ENCODE measurements at regions not wholly inside any gene's neighbourhood (a gene's known extent, or its start where the extent isn't known, plus 50 kb on each side); places are given as distances from the start of the nearest gene placed in this dataset.

DNA sequence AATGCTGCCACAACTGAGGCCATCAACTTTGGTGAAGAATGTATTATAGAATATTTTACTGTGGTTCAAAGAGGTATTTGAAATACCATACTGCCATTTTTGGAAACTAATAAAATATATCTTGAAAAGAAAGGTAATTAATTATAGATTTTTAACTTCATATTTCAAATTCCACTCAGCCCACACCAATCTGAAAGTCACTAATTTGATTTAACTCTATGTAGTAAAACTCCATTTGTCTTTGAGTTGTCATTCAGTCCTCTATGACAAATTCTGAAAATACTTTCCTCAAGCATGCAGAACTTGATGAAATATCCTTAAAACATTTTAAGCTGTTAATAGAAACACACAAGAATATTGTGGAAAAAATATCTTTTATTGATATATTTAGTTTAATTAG, 1196.7 kb upstream of the CITED2 start:
- H3K9me3 ChIP-seq, result no peaks in the 10 kb centered on the region
- CTCF ChIA-PET, result no interaction called here
- Mint-ChIP-seq H3K9me3 (ENCODE audit: unreplicated experiment) (no peaks in the 10 kb centered on the region), H3K4me1 (ENCODE audit: low read depth, unreplicated experiment) (no peaks in the 10 kb centered on the region), H3K27ac (ENCODE audit: unreplicated experiment) (no peak overlapping the region), H3K36me3 (ENCODE audit: insufficient read depth, unreplicated experiment) (no peaks in the 10 kb centered on the region), H3K27me3 (ENCODE audit: insufficient read depth, unreplicated experiment) (no peaks in the 10 kb centered on the region), H3K4me3 (ENCODE audit: unreplicated experiment) (no peak overlapping the region)
- TF ChIP-seq, protein P1, sequence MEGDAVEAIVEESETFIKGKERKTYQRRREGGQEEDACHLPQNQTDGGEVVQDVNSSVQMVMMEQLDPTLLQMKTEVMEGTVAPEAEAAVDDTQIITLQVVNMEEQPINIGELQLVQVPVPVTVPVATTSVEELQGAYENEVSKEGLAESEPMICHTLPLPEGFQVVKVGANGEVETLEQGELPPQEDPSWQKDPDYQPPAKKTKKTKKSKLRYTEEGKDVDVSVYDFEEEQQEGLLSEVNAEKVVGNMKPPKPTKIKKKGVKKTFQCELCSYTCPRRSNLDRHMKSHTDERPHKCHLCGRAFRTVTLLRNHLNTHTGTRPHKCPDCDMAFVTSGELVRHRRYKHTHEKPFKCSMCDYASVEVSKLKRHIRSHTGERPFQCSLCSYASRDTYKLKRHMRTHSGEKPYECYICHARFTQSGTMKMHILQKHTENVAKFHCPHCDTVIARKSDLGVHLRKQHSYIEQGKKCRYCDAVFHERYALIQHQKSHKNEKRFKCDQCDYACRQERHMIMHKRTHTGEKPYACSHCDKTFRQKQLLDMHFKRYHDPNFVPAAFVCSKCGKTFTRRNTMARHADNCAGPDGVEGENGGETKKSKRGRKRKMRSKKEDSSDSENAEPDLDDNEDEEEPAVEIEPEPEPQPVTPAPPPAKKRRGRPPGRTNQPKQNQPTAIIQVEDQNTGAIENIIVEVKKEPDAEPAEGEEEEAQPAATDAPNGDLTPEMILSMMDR (IDR thresholded peaks at IDR 0.05; ENCODE audit: insufficient read depth in 1 of 2, low read depth in 1 of 2, low read length in 1 of 2, severe bottlenecking in 1 of 2, unreplicated experiment in 1 of 2), result no peak
- BruUV-seq (replicated peaks), result no TSS peak
- no peaks in the 10 kb centered on the region for H3K4me1 ChIP-seq
- no peaks in the 10 kb centered on the region for H3K27me3 ChIP-seq (replicated peaks; ENCODE audit: control insufficient read depth, insufficient read depth, low read length)
- POLR2A ChIA-PET, result no interaction called here
- no peaks in the 10 kb centered on the region for H3K36me3 ChIP-seq (ENCODE audit: control insufficient read depth, insufficient read depth, low read length)
- intact Hi-C loops (cut with micrococcal nuclease; ENCODE audit: unreplicated experiment), result no loop called here
- no peak for DNase-seq
- no peak overlapping the region for H3K4me3 ChIP-seq (ENCODE audit: low read depth, low read length)

DNA sequence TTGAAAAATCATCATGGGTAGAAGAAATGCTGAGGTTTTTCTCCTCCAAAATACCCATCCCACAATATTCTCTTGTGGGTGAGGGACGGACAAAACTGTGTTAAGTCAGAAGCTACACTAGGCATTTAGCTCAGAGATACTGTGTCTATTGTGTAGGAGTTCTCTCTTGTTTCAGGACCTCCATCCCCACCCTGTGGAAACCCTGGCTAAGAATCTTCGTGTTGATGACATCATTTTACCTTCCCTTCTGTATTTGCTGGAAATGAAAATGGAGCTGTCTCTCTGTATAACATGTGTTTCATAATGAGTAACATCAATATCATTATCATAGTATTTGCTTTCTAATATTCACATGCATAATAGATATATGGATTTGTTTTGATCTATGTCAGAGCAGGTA, 1193.0 kb upstream of the CITED2 start:
- Histone ChIP-seq H3K4me1 (no peaks in the 10 kb centered on the region), H3K4me3 (ENCODE audit: low read depth, low read length) (no peak overlapping the region), H3K9me3 (no peaks in the 10 kb centered on the region), H3K36me3 (ENCODE audit: control insufficient read depth, insufficient read depth, low read length) (no peaks in the 10 kb centered on the region), H3K27me3 (replicated peaks; ENCODE audit: control insufficient read depth, insufficient read depth, low read length) (no peaks in the 10 kb centered on the region)
- H3K4me3 Mint-ChIP-seq (ENCODE audit: unreplicated experiment), result no peak overlapping the region
- POLR2A ChIA-PET, result no interaction called here
- H3K4me1 Mint-ChIP-seq (ENCODE audit: low read depth, unreplicated experiment), result no peaks in the 10 kb centered on the region
- no peaks in the 10 kb centered on the region for H3K27me3 Mint-ChIP-seq (ENCODE audit: insufficient read depth, unreplicated experiment)
- intact Hi-C loops (cut with micrococcal nuclease; ENCODE audit: unreplicated experiment), result no loop called here
- no peak overlapping the region for H3K27ac Mint-ChIP-seq (ENCODE audit: unreplicated experiment)
- TF ChIP-seq, protein P1 (IDR thresholded peaks at IDR 0.05; ENCODE audit: insufficient read depth in 1 of 2, low read depth in 1 of 2, low read length in 1 of 2, severe bottlenecking in 1 of 2, unreplicated experiment in 1 of 2), result no peak
- no peaks in the 10 kb centered on the region for H3K9me3 Mint-ChIP-seq (ENCODE audit: unreplicated experiment)
- DNase-seq, result no peak
- no TSS peak for BruUV-seq (replicated peaks)
- H3K36me3 Mint-ChIP-seq (ENCODE audit: insufficient read depth, unreplicated experiment), result no peaks in the 10 kb centered on the region
- CTCF ChIA-PET, result no interaction called here

DNA sequence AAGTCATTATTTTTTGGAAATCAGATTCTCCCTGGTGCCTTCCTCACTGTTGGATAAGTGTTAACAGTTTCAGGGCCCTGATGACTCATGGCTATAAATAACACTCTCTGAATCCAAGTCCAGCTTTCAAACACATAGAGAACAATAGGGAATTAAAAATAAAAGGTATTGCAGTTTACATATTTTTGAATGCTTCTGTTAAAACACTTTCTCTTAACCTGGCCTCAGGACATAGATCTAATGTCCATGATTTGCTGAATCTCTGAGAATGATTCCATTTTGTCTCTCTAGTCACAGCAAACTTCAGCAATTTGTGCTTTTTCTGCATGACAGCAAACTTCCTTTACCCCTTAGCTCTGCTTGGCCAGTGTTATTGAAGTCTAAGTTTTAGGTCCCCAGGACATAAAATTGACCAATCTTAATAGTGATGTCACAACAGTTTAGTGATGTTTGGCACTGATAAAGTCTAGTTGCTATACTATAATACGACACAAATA, 1192.4 kb upstream of the CITED2 start:
- POLR2A ChIA-PET, result no interaction called here
- intact Hi-C loops (cut with micrococcal nuclease; ENCODE audit: unreplicated experiment), result no loop called here
- TF ChIP-seq, protein P1 (IDR thresholded peaks at IDR 0.05; ENCODE audit: insufficient read depth in 1 of 2, low read depth in 1 of 2, low read length in 1 of 2, severe bottlenecking in 1 of 2, unreplicated experiment in 1 of 2), result no peak

More for the DNA sequence above, 1192.4 kb upstream of the CITED2 start:
- Mint-ChIP-seq H3K4me1 (ENCODE audit: low read depth, unreplicated experiment) (no peaks in the 10 kb centered on the region), H3K9me3 (ENCODE audit: unreplicated experiment) (no peaks in the 10 kb centered on the region), H3K27ac (ENCODE audit: unreplicated experiment) (no peak overlapping the region), H3K27me3 (ENCODE audit: insufficient read depth, unreplicated experiment) (no peaks in the 10 kb centered on the region), H3K36me3 (ENCODE audit: insufficient read depth, unreplicated experiment) (no peaks in the 10 kb centered on the region), H3K4me3 (ENCODE audit: unreplicated experiment) (no peak overlapping the region)
- no peaks in the 10 kb centered on the region for H3K27me3 ChIP-seq (replicated peaks; ENCODE audit: control insufficient read depth, insufficient read depth, low read length)
- H3K9me3 ChIP-seq, result no peaks in the 10 kb centered on the region
- CTCF ChIA-PET, result no interaction called here
- H3K4me3 ChIP-seq (ENCODE audit: low read depth, low read length), result no peak overlapping the region
- no peaks in the 10 kb centered on the region for H3K36me3 ChIP-seq (ENCODE audit: control insufficient read depth, insufficient read depth, low read length)
- BruUV-seq (replicated peaks), result no TSS peak
- no peaks in the 10 kb centered on the region for H3K4me1 ChIP-seq
- no peak for DNase-seq
